Breast epithelium (tissue), 3 donors: ENCODE measurements at regions not wholly inside any gene's neighbourhood (a gene's known extent, or its start where the extent isn't known, plus 50 kb on each side); places are given as distances from the start of the nearest gene placed in this dataset.

Source experiments
- POLR2A ChIP-seq: fragments of 450-650 bp; IDR thresholded peaks from one replicate; pipeline ENCODE4 v1.6.1; 2016; ENCODE audit warnings: antibody characterized with exemption, mild to moderate bottlenecking, moderate library complexity
- POLR2AphosphoS5 ChIP-seq, 3 donors: sonication (generic); formaldehyde crosslinking; IDR thresholded peaks; one replicate each; pipeline ENCODE4 v1.6.1; 2017; ENCODE audit warnings: antibody characterized with exemption in 3 of 3
- TF ChIP-seq, protein P1 (sequence below), 3 donors: fragments of 450-650 bp; IDR thresholded peaks; one replicate each; pipeline ENCODE4 v1.5.1; 2016 to 2017; ENCODE audit warnings: antibody characterized with exemption in 3 of 3, mild to moderate bottlenecking in 3 of 3, moderate library complexity in 3 of 3

DNA sequence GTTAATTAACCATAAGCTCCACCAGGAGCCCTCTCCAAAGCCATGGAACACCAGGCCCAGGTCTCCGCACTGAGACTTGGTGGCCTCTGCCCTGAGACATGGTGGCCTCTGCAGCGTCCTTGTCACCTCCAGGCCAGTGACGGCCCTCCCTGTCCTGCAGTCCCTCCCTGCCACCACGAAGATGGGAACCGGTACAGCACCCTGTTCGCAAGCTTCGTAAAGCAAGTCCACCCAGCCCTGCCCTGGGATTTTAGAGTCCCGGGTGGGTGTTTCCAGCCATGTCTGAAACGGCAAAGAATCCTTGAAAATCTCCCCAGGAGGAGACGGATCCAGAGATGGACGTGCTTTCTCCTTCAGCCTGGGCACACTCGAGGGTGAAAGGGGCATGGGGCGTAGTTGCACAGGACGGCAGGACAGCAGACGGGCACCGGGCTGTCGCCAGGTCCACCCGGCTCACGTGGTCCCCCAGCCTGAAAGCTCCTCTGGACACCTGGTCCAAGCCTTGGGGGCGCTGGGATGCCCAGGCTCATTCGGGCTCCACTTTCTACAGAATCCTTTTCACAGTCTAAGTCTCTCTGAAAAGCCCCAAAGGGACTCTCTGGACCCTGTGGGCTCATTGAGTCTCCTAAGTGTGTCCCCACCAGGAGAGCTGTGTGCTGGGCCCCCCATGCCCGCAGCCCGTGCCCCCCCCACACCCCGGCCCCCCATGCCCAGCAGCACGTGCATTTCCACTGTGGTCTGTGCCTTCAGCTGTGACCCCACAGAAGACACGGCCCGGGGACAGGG, 456.2 kb downstream of the BRD1 start:
- TF ChIP-seq POLR2AphosphoS5 (IDR thresholded peaks at IDR 0.05) = no peak
- TF ChIP-seq, protein P1, sequence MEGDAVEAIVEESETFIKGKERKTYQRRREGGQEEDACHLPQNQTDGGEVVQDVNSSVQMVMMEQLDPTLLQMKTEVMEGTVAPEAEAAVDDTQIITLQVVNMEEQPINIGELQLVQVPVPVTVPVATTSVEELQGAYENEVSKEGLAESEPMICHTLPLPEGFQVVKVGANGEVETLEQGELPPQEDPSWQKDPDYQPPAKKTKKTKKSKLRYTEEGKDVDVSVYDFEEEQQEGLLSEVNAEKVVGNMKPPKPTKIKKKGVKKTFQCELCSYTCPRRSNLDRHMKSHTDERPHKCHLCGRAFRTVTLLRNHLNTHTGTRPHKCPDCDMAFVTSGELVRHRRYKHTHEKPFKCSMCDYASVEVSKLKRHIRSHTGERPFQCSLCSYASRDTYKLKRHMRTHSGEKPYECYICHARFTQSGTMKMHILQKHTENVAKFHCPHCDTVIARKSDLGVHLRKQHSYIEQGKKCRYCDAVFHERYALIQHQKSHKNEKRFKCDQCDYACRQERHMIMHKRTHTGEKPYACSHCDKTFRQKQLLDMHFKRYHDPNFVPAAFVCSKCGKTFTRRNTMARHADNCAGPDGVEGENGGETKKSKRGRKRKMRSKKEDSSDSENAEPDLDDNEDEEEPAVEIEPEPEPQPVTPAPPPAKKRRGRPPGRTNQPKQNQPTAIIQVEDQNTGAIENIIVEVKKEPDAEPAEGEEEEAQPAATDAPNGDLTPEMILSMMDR (IDR thresholded peaks at IDR 0.05) = no peak
- no peak for TF ChIP-seq POLR2A
